ENCODE measurements at regions not wholly inside any gene's neighbourhood (a gene's known extent, or its start where the extent isn't known, plus 50 kb on each side); places are given as distances from the start of the nearest gene placed in this dataset.
A peak's percentile ranks its signal among the peaks of the same experiment; 100 is the strongest.

DNA sequence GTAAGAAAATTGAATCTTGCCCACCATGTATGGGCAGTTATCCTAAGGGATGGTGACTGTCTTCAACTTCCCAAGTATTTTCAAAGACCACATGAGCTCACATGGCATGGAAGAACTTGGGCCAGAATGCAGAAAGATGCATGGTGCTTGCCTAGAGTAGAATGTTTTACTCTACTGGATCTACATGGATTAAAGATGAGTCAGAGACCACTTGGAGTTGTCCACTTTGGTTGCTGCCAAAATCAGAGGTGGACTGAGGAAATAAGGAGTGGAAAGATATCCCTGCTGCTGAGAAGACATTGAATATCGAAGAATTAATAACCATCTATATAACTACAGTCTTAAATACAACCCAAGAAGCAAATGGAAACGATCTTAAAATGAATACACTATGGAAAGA, 498.1 kb downstream of the NLGN4X start:
- TF ChIP-seq, protein P1, sequence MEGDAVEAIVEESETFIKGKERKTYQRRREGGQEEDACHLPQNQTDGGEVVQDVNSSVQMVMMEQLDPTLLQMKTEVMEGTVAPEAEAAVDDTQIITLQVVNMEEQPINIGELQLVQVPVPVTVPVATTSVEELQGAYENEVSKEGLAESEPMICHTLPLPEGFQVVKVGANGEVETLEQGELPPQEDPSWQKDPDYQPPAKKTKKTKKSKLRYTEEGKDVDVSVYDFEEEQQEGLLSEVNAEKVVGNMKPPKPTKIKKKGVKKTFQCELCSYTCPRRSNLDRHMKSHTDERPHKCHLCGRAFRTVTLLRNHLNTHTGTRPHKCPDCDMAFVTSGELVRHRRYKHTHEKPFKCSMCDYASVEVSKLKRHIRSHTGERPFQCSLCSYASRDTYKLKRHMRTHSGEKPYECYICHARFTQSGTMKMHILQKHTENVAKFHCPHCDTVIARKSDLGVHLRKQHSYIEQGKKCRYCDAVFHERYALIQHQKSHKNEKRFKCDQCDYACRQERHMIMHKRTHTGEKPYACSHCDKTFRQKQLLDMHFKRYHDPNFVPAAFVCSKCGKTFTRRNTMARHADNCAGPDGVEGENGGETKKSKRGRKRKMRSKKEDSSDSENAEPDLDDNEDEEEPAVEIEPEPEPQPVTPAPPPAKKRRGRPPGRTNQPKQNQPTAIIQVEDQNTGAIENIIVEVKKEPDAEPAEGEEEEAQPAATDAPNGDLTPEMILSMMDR (IDR thresholded peaks at IDR 0.05; ENCODE audit: insufficient read depth, low read length, poor library complexity, severe bottlenecking) = no peak
- Histone ChIP-seq H3K4me3 (replicated peaks; ENCODE audit: low read depth, low read length) (no peak overlapping the region), H3K27me3 (replicated peaks; ENCODE audit: control insufficient read depth, insufficient read depth, low read length) (no peaks in the 10 kb centered on the region), H3K36me3 (ENCODE audit: control insufficient read depth, insufficient read depth, low read length) (no peaks in the 10 kb centered on the region)
- no peak for DNase-seq (ENCODE audit: extremely low read depth, insufficient read length)

DNA sequence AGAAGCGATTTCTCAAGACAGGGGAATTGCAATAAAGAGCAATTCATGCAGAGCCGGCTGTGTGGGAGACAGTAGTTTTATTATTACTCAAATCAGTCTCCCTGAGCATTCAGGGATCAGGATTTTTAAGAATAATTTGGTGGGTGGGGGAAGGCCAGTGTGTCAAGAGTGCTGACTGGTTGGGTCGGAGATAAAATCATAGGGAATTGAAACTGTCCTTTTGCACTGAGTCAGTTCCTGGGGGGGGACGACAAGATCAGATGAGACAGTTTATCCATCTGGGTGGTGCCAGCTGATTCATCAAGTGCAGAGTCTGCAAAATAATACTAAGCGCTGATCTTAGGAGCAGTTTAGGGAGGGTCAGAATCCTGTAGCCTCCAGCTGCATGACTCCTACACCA, 502.4 kb downstream of the NLGN4X start:
- Histone ChIP-seq H3K4me3 (replicated peaks; ENCODE audit: low read depth, low read length) (no peak overlapping the region), H3K36me3 (ENCODE audit: control insufficient read depth, insufficient read depth, low read length) (no peaks in the 10 kb centered on the region), H3K27me3 (replicated peaks; ENCODE audit: control insufficient read depth, insufficient read depth, low read length) (no peaks in the 10 kb centered on the region)
- TF ChIP-seq, protein P1 (IDR thresholded peaks at IDR 0.05; ENCODE audit: insufficient read depth, low read length, poor library complexity, severe bottlenecking) = no peak
- peak; percentile 12 for DNase-seq (ENCODE audit: extremely low read depth, insufficient read length)

DNA sequence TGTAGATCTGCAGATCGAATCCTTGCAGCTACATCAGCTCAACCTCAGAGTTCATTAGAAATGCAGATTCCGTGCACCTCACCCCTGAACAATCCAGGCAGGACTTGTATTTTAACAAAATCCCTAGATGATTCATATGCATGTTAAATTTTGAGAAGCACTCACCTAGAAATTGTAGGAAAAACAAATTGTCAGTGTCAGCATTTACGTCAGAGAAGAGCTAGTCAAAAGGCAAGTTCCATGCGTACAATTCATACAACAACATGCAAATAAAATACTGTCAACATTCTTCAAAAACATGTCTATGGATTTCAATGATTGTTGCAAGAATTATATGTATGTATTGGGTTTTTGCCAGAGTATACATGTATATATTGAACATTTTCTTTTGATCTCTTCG, 504.5 kb downstream of the NLGN4X start:
- TF ChIP-seq, protein P1 (IDR thresholded peaks at IDR 0.05; ENCODE audit: insufficient read depth, low read length, poor library complexity, severe bottlenecking) = no peak
- H3K27me3 ChIP-seq (replicated peaks; ENCODE audit: control insufficient read depth, insufficient read depth, low read length) = no peaks in the 10 kb centered on the region
- no peak for DNase-seq (ENCODE audit: extremely low read depth, insufficient read length)
- no peak overlapping the region for H3K4me3 ChIP-seq (replicated peaks; ENCODE audit: low read depth, low read length)
- no peaks in the 10 kb centered on the region for H3K36me3 ChIP-seq (ENCODE audit: control insufficient read depth, insufficient read depth, low read length)

DNA sequence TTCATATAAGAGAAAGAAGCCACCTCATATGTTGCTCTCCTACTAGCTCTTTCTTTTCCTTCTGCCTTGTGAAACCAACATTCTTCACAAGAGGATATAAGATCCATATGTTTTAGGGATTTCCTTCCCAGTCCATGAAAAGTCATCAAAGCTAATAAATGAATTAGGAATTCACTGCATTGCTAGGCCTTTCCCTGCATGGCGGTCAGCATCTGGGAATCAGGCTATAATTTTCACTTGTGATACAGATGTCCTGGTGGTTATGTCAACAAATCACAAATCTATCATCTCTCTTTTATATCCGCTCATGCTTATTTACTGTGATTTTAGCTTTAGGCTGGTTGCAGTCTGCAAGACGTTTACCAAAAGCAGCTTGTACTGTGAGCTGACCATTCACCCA, 510.0 kb downstream of the NLGN4X start:
- no peak overlapping the region for H3K4me3 ChIP-seq (replicated peaks; ENCODE audit: low read depth, low read length)
- H3K27me3 ChIP-seq (replicated peaks; ENCODE audit: control insufficient read depth, insufficient read depth, low read length) = no peaks in the 10 kb centered on the region
- H3K36me3 ChIP-seq (ENCODE audit: control insufficient read depth, insufficient read depth, low read length) = no peaks in the 10 kb centered on the region
- TF ChIP-seq, protein P1 (IDR thresholded peaks at IDR 0.05; ENCODE audit: insufficient read depth, low read length, poor library complexity, severe bottlenecking) = no peak
- no peak for DNase-seq (ENCODE audit: extremely low read depth, insufficient read length)

DNA sequence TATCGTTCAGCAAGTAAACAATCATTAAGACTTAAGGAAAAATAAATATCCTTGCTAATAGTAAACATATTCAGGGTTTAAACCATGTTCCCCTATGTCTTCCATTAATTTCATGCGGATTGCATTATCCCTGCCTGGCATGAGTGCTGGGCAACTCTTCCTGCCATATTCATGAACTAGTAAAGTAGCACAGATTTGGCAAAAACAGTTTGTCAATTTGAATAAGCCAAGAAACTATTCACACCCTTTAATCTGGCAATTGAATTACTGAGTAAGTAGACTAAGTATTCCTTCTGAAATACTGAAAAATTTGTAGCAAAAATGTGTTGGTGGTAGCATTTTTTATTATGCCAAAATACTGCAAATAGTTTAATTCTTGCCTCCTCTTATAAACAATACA, 512.0 kb downstream of the NLGN4X start:
- TF ChIP-seq, protein P1 (IDR thresholded peaks at IDR 0.05; ENCODE audit: insufficient read depth, low read length, poor library complexity, severe bottlenecking) = no peak

DNA sequence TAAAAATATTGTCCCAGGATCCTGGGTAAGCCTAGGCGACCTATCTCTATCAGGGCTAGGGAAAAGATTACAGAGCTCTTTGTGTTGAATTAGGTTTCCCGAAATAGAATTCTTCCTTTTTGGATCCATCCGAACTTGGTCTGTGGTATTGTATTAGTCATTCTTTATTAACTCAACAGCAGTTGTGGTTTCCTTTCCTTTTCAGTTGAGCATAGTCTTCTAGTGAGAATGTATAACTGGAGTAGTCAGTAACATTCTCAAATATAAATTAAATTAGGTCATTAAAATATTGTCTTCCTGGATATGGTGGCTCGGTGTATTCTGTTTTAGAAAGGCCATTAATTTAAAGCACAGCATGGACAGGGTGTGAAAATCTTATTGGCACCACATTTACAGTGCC, 520.4 kb downstream of the NLGN4X start:
- Histone ChIP-seq H3K4me3 (replicated peaks; ENCODE audit: low read depth, low read length) (no peak overlapping the region), H3K36me3 (ENCODE audit: control insufficient read depth, insufficient read depth, low read length) (no peaks in the 10 kb centered on the region), H3K27me3 (replicated peaks; ENCODE audit: control insufficient read depth, insufficient read depth, low read length) (no peaks in the 10 kb centered on the region)
- TF ChIP-seq, protein P1 (IDR thresholded peaks at IDR 0.05; ENCODE audit: insufficient read depth, low read length, poor library complexity, severe bottlenecking) = no peak
- no peak for DNase-seq (ENCODE audit: extremely low read depth, insufficient read length)

More for the DNA sequence above, 512.0 kb downstream of the NLGN4X start:
- Histone ChIP-seq H3K27me3 (replicated peaks; ENCODE audit: control insufficient read depth, insufficient read depth, low read length) (no peaks in the 10 kb centered on the region), H3K4me3 (replicated peaks; ENCODE audit: low read depth, low read length) (no peak overlapping the region), H3K36me3 (ENCODE audit: control insufficient read depth, insufficient read depth, low read length) (no peaks in the 10 kb centered on the region)
- no peak for DNase-seq (ENCODE audit: extremely low read depth, insufficient read length)

Data from GM06990 (cell line).